DMS153 treated with DMSO at 0.1 percent for 48 hours (cell line): ENCODE measurements at regions not wholly inside any gene's neighbourhood (a gene's known extent, or its start where the extent isn't known, plus 50 kb on each side); places are given as distances from the start of the nearest gene placed in this dataset.
"Not testable (repeated sequence)": the region's sequence is repeated elsewhere in the genome, so short reads cannot be mapped to it uniquely, and the experiment has no call there.

Source experiments
- DNase-seq: peaks from one replicate; lab custom pipeline; 2025; ENCODE audit not compliant: unreplicated experiment; lab: John Stamatoyannopoulos, UW

DNA sequence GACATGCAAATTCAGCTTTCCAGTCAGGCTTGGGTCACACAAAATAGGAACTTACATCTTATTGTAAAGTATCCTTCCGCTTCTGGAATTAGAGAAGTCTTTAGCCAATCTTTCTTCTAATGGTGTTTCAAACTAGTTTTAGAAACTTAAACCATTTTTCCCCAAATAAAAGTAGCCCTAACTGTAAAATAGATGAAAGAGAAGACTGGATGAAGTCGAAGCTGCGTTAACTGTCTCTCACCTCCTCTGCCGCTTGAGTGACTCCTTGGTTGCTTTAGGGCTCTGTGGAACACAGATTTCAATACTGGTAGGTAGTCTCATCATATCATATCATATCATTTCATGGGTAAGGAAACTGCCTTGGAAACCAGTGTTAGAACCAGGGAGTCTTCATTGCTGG, 498.4 kb downstream of the XIRP2 start:
- no peak for DNase-seq

- DNase-seq, result no peak
Observed at GRCh38 chr2:167383610-167384194, 495.4 kb downstream of the XIRP2 start.

DNA sequence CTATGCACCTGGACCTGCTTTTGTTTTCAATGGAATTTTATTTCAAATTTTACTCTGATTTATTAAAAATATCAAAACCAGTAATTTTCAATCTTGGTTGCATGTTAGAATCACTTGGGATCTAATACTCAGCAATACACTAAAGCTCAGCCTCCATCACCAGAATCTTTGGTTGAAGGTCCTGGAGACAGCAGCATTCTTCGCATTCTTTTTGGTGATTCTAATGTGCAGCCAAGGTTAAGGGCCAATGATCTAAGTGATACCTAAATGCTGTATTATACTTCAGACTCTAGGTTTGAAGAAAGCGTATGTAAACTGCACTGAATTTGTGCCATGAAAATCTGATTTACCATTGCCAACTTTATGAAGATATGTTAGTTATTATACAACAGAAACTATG, 493.1 kb downstream of the XIRP2 start:
- no peak for DNase-seq

DNA sequence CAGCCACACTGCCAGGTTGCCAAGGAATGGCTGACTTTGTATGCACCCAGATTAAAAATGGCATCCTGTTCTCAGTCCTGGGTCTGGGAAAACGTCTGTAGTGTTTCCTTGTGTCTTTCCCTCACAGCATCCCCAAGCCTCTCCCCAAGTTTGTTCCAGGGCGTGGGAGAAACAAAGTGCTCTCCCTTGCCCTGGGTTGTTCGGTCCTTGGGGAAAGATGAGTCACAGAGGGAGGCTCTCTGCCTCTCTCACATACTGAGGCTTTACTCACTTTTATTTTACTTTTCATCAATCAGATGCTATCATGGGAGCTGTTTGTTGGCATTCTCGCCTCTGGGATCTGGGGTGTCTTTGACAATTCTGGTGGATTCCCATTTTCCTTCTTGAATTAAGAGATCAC, 492.3 kb downstream of the XIRP2 start:
- no peak for DNase-seq

GRCh38 chr2:167380094-167380493, 491.8 kb downstream of the XIRP2 start:
- DNase-seq, result no peak

DNA sequence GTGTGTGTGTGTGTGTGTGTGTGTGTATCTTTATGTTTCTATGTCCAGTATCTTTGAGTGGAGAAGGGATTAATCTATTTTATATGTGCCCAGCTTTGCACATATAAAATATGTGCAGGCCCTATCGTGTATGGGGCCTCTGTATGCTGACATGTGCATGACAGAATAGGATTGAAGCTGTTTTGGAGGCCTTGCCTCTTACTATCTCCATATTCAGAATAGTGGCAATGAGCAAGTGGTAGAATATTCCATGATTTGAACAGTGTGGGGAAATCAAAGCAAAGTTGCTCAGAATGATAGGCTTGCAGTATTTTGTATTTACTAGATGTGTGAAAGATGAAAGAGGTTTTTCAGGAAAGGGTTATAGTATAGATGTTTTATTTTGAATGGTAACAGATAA, 480.8 kb downstream of the XIRP2 start:
- DNase-seq, result no peak

- DNase-seq, result no peak
Observed at GRCh38 chr2:167368371-167368770, 480.1 kb downstream of the XIRP2 start.

DNA sequence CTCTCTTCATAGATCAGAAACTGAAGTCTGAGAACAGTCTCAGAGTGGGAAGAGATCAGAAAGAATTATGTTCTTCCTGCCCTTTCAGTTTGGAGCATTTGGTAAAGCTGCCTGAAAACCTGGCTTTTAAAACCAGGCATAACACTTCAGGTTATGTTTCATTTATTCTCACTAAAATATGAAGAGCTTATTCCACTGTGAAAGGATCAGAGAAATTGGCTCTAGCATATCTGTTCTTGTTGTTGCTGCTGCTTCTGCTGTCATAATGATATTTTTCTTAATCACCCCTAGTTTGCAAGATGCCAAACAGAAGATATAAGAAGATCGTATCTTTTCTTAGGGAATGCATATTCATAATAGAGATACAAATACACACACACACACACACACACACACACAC, 476.9 kb downstream of the XIRP2 start:
- no peak for DNase-seq

DNA sequence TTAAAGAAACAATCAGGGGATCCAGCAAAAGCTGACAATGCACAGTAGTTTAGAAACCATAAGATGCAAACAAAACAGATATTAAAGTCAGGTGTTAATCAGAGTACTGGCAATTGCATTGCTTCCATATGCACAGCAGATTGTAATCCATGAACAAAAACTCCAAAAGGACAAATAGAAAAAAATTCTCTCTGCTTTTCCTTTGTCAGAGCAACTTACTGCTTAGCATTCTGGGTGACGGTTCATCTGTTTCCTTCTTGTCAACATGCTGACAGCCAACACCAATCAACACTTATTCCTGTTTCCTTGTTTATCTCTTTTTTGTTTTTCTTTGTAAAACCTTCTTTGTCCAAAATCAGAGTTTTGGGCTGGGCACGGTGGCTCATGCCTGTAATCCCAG, 473.1 kb downstream of the XIRP2 start:
- no peak for DNase-seq

DNA sequence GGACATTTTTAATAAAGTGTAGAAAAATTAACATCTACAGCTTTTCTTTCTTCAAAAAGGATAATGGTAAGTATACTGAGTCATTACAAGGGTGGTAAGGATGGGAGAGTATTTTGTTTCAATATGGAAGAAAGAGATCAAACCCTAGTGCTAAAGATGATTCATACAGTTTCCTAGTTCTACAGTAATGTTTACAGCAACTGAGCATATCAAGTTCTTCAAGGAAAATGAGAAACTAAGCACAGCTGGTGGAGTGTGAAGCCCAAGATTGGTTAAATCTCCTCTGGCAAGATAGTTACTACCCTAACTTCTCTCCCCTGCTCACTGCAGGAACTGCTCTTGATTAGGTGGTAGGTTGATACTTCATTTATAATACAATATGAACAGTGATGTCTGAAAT, 467.5 kb downstream of the XIRP2 start:
- DNase-seq, result no peak

DNA sequence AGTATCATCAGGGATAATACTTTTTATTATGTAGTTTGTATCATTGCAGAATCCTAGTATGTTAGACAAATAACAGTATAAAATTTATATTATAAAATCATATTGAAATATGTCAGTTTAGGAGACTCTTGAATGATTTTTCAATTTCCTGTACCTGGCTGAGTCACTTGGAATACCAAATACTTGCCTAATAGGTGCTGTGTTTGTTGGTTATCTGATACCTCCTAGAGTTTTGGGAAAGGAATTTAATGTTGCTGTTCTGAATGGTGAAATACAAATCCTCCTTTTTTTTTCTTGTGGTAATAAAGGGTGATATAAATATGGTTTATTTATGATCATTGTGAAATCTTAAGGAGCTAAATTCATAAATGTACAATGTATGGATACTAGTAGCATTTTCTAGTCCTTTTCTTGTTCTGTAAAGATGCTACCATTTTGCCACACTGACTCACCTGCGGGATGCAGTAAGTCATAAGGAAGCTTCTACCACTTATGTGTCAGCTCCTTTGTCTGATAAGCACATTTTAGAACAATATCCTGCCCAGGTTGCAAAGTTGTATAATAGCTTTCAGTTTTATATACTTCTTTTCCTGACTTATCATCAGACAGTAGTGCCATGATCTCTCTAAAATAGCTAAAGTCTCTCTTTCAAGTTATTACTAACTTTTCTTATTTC, 465.5 kb downstream of the XIRP2 start:
- no peak for DNase-seq

DNA sequence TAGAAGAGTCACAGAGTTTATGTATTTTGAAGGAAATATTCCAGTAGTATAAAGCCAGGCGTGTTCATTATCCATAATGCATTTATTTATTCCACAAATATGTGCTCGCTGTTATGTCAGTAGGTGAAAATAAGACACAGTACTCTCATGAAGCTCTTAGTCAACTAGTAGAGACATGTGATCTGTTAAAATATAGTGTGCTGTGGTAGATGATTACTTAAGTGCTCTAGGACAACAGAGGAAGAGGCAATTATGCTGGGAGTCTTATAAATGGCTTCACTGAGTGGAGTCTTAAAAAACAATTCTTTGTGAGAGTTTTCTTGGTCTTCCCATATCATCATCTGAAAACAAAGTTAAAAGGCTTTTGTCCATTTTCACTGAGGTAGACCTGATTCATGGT, 457.3 kb downstream of the XIRP2 start:
- DNase-seq, result no peak

DNA sequence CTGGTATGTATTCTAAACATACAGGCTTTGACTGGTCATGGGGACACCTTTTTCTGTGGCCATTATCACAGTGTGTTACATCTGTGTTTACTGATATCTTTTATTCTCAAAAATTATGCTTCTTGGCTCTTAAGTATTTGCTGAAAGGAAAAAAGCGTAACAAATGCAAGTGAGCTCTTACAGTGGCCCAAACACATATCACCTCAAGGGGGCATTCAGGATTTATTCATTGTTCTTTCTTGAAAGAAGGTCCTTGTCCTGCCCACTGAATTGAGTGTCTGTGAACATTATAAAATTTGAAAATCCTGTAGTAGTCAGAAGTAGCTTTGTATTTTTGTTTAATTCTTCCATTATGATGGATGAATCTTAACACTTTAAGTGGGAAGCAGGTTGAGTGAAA, 454.5 kb downstream of the XIRP2 start:
- no peak for DNase-seq

GRCh38 chr2:167340322-167340721, 452.0 kb downstream of the XIRP2 start:
- DNase-seq, result no peak

DNA sequence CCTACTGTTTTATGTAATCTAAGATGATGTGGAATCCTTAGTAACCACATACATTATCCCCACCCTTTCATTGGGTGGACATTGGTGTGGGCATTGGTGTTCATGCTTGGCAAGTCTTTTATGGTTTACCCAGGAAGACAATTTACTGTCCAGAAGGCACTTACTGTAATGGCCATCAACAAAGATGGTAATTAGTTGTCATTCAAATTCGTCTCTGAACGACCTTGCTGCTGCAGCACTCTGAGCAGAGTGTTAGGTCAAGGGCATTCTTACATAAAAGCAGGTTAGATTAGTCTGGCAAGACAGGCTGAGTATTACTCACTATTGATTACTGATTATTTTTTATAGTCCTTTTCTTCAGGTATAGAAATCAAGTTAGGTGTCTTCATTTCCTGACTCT, 447.9 kb downstream of the XIRP2 start:
- no peak for DNase-seq

GRCh38 chr2:167335541-167335992, 447.3 kb downstream of the XIRP2 start:
- no peak for DNase-seq

GRCh38 chr2:167334146-167334742, 446.0 kb downstream of the XIRP2 start:
- DNase-seq, result no peak

- DNase-seq, result no peak
Observed at GRCh38 chr2:167333245-167333644, 445.0 kb downstream of the XIRP2 start.

- no peak for DNase-seq
Observed at GRCh38 chr2:167332358-167332757, 444.1 kb downstream of the XIRP2 start.

- no peak for DNase-seq
Observed at GRCh38 chr2:167331636-167332232, 443.5 kb downstream of the XIRP2 start.

DNA sequence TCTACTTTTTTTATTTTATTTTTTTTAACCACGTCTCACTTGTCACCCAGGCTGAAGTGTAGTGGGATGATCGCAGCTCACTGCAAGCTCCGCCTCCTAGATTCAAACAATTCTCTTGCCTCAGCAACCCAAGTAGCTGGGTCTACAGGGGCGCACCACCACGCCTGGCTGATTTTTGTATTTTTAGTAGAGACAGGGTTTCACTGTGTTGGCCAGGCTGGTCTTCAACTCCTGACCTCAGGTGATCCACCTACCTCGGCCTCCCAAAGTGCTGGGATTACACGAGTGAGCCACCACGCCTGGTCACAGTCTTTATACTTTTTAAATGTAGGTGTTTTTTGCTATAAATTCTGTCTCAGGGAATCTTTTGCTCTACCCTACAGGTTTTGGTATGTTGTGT, 440.5 kb downstream of the XIRP2 start:
- DNase-seq, result not testable (repeated sequence)

DNA sequence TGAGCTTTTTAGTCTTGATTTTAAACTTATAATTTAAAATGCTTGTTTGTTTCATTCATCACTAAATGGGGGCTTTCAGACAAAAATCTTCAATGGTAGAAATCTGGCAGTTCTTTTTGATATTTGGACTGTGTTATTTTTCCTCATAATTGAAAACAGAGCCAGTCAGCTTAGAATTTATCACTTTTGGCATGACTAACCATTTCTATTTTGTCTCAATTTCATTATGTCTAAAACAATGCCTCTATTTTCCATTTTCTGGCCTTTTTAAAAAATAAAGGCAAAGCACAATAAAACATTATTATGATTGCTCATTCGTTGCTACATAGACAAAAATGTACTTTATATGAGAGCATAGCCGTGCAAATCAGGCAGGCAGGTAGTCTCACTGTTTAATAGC, 434.5 kb downstream of the XIRP2 start:
- no peak for DNase-seq
